Fibroblast of gingiva (primary cell): ENCODE measurements at regions not wholly inside any gene's neighbourhood (a gene's known extent, or its start where the extent isn't known, plus 50 kb on each side); places are given as distances from the start of the nearest gene placed in this dataset.

Experiments used
- DNase-seq: peaks from one replicate; pipeline ENCODE4 v3.0.0-alpha.2; 2011; ENCODE audit warnings: low read depth

- no peak for DNase-seq
Measured at GRCh38 chr10:52883996-52884871, 111.7 kb upstream of the MBL2 start.

- DNase-seq: no peak
Measured at GRCh38 chr10:52879091-52879807, 106.7 kb upstream of the MBL2 start.

- DNase-seq: no peak
Measured at GRCh38 chr10:52877451-52877850, 104.9 kb upstream of the MBL2 start.

- no peak for DNase-seq
Measured at GRCh38 chr10:52875336-52875735, 102.8 kb upstream of the MBL2 start.

GRCh38 chr10:52874581-52874980, 102.0 kb upstream of the MBL2 start:
- no peak for DNase-seq

GRCh38 chr10:52871191-52871843, 98.7 kb upstream of the MBL2 start:
- DNase-seq: no peak

- no peak for DNase-seq
Measured at GRCh38 chr10:52870562-52870961, 98.0 kb upstream of the MBL2 start.

GRCh38 chr10:52869864-52870263, 97.3 kb upstream of the MBL2 start:
- no peak for DNase-seq

- DNase-seq: no peak
Measured at GRCh38 chr10:52865213-52865612, 92.6 kb upstream of the MBL2 start.

GRCh38 chr10:52864201-52865106, 91.9 kb upstream of the MBL2 start:
- no peak for DNase-seq

GRCh38 chr10:52858722-52859121, 86.1 kb upstream of the MBL2 start:
- DNase-seq: no peak

GRCh38 chr10:52855546-52856325, 83.2 kb upstream of the MBL2 start:
- no peak for DNase-seq

GRCh38 chr10:52853704-52854103, 81.1 kb upstream of the MBL2 start:
- no peak for DNase-seq

- DNase-seq: no peak
Measured at GRCh38 chr10:52836816-52837215, 64.2 kb upstream of the MBL2 start.
